HPDE6-E6E7 (cell line): ENCODE measurements at regions not wholly inside any gene's neighbourhood (a gene's known extent, or its start where the extent isn't known, plus 50 kb on each side); places are given as distances from the start of the nearest gene placed in this dataset.
A peak's percentile ranks its signal among the peaks of the same experiment; 100 is the strongest.
"Not testable (repeated sequence)": the region's sequence is repeated elsewhere in the genome, so short reads cannot be mapped to it uniquely, and the experiment has no call there.

Source experiments
- DNase-seq: peaks from one replicate; pipeline ENCODE4 v3.0.0; 2011; ENCODE audit warnings: missing footprints; ENCODE audit errors: extremely low spot score

GRCh38 chr5:173495225-173495904, 121.1 kb downstream of the BOD1 start:
- no peak for DNase-seq

- no peak for DNase-seq
These were observed 122.0 kb downstream of the BOD1 start for GRCh38 chr5:173494446-173494845.

DNA sequence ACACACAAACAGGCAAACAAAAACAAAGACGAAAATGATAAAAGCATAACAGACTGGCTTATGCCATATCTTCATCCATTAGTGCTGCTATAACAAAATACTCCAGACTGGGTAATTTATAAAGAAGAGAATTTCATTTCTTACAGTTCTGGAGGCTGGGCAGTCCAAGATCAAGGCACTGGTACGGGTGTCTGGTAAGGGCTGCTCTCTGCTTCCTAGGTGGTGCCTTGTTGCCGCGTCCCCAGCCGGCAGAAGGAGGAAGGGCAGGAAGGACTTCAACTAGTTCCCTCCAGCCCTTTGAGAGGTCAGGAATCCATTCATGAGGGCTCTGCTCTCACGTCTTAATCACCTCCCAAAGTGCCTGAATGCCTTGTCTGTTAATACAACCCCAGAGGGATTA, 122.6 kb downstream of the BOD1 start:
- no peak for DNase-seq

GRCh38 chr5:173493040-173493439, 123.4 kb downstream of the BOD1 start:
- DNase-seq = no peak

GRCh38 chr5:173490681-173491080, 125.8 kb downstream of the BOD1 start:
- DNase-seq = no peak

GRCh38 chr5:173488144-173488543, 128.3 kb downstream of the BOD1 start:
- DNase-seq = no peak

GRCh38 chr5:173487300-173487699, 129.2 kb downstream of the BOD1 start:
- no peak for DNase-seq

DNA sequence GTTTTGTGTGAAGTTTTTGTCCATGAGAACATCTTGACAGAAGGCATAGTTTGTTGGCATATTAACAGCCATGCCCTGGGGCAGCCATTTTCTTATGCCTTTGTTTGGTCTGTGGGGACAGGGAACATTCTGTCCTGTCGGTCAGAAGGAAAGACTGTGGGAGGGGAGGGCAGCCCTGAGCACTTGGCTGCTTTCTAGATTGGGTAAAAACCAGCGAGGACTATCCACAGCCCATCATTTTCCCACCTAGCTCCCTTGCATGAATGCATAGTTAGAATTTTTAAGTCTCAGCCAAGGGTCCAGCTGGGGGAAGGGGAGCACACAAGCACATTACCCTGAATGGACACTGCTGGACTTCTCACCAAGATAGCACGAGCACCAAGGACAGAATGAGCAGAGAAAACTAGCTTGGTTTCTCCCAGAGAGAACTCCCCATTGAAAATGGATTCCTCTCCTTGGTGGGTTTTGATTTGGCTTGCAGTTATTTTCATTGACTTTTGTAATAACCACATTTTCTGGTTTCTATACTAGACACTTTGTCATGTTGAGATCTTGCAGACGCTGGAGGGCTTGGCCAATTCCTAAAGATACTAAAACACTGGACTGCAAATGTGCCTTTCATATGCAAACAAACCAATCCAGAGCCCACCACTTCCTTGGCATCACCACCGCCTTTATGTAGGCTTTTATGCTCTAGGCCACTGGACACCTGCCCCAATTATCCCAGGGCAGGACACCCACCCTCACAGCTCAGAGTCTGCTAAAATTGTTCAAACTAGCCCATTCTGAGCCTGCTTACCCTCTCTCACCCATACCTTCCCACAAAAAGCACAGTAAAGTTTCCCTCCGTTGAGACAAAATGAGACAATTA, 129.9 kb downstream of the BOD1 start:
- no peak for DNase-seq

- no peak for DNase-seq
These were observed 131.9 kb downstream of the BOD1 start for GRCh38 chr5:173484569-173484968.

- not testable (repeated sequence) for DNase-seq
These were observed 132.9 kb downstream of the BOD1 start for GRCh38 chr5:173483599-173483998.

DNA sequence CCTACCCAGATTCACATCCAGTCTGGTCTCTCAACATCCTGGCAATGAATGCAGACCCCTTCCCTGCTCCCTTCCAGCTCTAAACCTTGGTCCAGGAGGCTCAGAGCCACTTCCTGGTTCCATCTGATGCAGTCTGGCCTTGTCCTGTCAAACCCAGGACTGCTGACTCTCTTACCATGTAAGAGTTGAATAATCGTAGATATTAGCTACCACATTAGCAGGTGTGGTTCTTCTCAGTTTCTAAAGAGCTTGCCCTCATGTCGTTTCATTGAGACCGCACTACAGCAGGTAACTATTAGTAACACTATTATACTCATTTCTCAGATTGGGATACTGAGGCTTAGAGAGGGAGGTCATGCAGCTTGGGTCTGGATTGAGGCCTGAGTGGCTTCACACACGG, 133.3 kb downstream of the BOD1 start:
- DNase-seq = no peak

GRCh38 chr5:173481821-173482220, 134.6 kb downstream of the BOD1 start:
- no peak for DNase-seq

- DNase-seq = no peak
These were observed 135.6 kb downstream of the BOD1 start for GRCh38 chr5:173480896-173481295.

- no peak for DNase-seq
These were observed 136.7 kb downstream of the BOD1 start for GRCh38 chr5:173479711-173480110.

GRCh38 chr5:173477345-173478040, 139.0 kb downstream of the BOD1 start:
- no peak for DNase-seq

- DNase-seq = no peak
These were observed 140.7 kb downstream of the BOD1 start for GRCh38 chr5:173475780-173476179.

DNA sequence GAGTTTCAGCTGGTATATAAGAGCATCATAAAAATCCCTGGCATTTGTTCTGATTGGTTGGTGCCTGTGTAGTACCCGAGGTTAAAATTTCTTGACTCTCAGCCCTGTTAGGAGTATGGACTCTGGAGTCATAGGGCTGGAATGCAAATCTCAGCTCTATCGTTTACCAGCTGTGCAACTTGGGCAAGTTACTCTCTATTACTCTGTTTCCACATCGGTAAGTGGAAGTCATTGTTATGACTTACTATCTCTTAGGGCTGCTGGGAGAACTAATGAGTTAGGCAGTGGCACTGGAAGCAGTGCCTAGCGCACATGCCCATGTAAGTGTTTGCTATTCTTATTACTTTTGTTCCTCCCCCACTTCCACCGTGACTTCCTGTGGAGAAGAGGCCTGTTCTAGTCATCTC, 141.6 kb downstream of the BOD1 start:
- no peak for DNase-seq

- DNase-seq = no peak
These were observed 143.2 kb downstream of the BOD1 start for GRCh38 chr5:173473288-173473687.

- no peak for DNase-seq
These were observed 143.6 kb downstream of the BOD1 start for GRCh38 chr5:173472784-173473278.

DNA sequence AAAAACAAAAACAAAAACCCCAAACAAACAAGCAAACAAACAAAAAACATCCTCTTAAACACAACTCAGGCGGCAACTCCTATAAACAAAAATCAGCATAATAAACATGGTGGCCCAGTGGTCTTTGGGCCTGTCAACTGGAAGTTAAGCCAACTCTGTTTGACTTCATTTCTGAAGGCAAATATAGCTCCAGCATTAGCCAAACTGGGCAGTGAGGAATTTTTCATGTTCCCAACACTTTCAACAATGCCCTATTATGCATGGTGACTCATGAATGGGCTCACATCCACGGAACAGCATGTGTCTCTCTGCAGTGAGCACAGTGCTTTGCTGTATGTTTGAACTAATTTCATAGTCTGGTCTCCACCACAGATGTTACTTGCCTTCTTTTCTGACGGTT, 143.9 kb upstream of the STC2 start:
- peak; percentile 59 for DNase-seq

DNA sequence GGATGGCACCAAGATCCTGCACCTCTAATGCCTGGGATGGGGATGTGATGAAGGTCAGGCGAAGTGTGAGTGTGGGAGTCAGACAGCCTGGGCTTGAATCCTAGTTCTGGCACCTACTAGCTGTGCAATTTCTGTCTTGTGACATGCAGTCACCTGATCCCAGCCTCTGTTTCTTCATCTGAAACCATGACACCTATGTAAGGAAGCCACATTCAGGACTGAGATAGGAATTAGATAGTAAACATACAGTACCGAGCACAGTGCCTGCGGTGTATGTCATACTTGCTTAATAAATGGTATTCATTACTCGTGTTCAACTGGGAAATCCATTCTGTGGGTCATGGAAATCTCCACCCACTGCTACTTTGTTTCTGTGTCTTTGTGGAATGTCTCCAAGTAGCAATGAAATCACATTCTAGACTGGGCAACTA, 140.6 kb upstream of the STC2 start:
- no peak for DNase-seq

DNA sequence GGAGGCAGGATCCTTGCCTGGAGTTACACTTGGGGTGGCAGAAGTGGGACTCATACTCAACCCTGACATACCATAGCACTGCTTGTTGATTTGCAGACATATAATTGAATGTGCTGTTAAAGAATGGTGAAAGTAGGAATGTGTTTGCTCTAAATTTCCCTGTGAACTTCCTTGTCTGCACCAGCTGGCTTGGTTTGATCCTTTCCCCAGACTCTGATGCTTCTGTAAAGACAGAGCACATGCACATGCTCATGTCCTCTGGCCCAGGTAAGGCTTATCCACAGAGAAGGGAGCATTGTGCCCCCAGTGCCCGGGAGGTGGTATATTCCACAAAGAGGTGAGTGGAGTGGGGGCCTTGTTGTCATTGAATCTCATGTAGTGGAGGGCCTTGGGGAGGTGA, 138.0 kb upstream of the STC2 start:
- no peak for DNase-seq
